ENCODE measurements at regions not wholly inside any gene's neighbourhood (a gene's known extent, or its start where the extent isn't known, plus 50 kb on each side); places are given as distances from the start of the nearest gene placed in this dataset.
A peak's percentile ranks its signal among the peaks of the same experiment; 100 is the strongest.
"Not testable (repeated sequence)": the region's sequence is repeated elsewhere in the genome, so short reads cannot be mapped to it uniquely, and the experiment has no call there.

DNA sequence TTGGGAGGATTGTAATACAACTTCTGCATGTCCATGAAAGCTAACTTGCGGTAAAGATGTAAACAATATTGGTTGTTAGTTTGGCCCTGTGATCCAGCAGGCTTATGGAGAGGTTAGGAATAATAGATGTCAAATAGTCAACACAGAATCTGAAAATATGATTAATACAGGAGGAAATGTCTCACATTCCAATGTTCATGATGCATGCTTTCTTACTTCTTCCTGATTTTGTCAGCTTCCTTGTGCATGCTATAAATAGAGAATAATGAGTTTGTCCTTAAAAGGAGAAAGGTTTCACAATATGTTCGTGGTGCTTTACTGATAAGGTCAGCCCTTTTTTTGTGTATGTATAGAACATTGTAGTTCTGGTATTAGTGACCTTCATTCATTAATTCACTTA, 136.7 kb downstream of the MMUT start:
- DNase-seq (ENCODE audit: low read depth in 1 of 2, low spot score in 1 of 2): no peak
- TF ChIP-seq JUND (IDR thresholded peaks at IDR 0.05; ENCODE audit: low read depth): no peak
- in situ Hi-C loops (cut with HindIII; ENCODE audit: low pct_unique_long_range_greater_than_20kb, low sequenced_read_pairs): no loop called here

DNA sequence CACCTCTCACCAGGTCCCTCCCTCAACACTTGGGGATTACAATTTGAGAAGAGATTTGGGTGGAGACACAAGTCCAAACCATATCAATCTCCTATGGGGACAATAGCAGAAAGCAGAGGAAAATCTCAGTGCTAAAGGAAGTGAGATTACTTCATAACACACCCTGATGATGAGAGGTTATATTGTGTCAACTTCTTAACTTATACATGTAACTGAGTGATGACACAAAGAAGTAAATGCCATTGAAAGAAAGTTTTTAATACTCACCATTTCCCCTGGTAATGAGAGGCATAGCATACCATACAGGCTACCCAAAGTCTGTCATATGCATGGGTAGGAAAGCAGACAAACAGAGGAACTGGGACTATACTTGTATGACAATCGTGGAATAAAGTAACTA, 137.2 kb downstream of the MMUT start:
- no peak for TF ChIP-seq JUND (IDR thresholded peaks at IDR 0.05; ENCODE audit: low read depth)

DNA sequence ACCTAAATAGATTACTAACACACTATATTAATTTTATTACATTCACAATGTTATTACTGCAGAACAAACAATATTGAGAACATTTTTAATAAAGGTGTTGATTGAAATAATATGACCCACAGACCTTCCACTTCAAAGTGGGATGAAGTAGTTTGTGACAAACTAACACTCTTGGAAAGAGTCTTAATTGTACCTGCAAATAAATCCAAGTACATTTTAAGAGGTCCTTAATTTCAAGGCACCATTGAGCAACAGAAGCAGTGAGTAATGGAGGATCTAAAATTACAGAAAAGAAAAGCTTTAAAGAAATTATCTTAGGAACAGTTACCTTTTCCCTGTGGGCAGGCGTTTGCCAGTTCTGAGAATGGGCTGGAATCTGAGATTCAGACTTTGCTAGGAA, 140.2 kb downstream of the MMUT start:
- no peak for DNase-seq (ENCODE audit: low read depth in 1 of 2, low spot score in 1 of 2)
- in situ Hi-C loops (cut with HindIII; ENCODE audit: low pct_unique_long_range_greater_than_20kb, low sequenced_read_pairs): no loop called here

More for the DNA sequence above, 137.2 kb downstream of the MMUT start:
- DNase-seq (ENCODE audit: low read depth in 1 of 2, low spot score in 1 of 2): no peak
- in situ Hi-C loops (cut with HindIII; ENCODE audit: low pct_unique_long_range_greater_than_20kb, low sequenced_read_pairs): no loop called here

DNA sequence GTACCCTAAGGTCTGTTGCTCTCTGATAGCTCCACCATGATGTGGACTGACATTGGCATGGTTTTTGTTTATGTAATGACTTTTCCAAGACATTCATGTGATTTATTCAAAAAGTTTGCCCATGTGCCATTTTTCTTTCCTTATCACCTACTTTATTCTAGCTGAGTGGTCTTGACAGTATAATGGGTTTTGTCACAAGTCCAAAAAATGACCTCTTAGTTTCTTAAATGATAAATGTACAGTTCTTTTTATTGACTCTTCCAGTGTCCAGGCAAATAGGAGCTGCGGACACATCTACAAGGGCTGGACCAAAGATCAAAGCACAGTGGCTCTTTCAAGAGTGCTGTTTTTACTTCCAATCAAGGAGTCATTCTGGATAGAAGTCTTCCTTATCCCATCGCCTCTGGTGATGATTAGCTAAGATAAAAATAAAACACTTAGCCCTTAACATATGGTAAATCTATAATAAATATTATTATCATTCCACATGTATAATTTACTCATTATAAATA, 141.4 kb downstream of the MMUT start:
- no peak for TF ChIP-seq JUND (IDR thresholded peaks at IDR 0.05; ENCODE audit: low read depth)
- in situ Hi-C loops (cut with HindIII; ENCODE audit: low pct_unique_long_range_greater_than_20kb, low sequenced_read_pairs): no loop called here
- DNase-seq (ENCODE audit: low read depth in 1 of 2, low spot score in 1 of 2): no peak

More for the DNA sequence above, 140.2 kb downstream of the MMUT start:
- TF ChIP-seq JUND (IDR thresholded peaks at IDR 0.05; ENCODE audit: low read depth): no peak

DNA sequence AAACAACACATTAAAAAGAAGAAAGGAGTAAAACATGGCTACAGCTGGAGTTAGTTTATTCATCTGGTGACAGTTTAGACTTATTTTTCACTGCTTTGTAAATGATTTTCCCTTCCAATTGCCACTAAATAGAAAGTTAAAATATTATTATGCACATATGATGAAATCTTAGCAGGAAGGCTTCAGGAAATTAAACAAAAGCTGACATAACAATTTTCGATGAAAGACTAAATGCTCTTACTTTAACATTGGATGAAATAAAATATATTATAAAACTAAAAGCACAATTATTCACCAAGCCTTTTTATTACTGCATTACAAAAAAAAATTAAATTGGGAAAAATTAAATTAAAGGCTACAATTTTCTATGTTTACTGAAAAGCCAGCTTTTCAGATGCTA, 158.0 kb downstream of the MMUT start:
- no peak for DNase-seq (ENCODE audit: low read depth in 1 of 2, low spot score in 1 of 2)
- in situ Hi-C loops (cut with HindIII; ENCODE audit: low pct_unique_long_range_greater_than_20kb, low sequenced_read_pairs): no loop called here
- TF ChIP-seq JUND (IDR thresholded peaks at IDR 0.05; ENCODE audit: low read depth): no peak

DNA sequence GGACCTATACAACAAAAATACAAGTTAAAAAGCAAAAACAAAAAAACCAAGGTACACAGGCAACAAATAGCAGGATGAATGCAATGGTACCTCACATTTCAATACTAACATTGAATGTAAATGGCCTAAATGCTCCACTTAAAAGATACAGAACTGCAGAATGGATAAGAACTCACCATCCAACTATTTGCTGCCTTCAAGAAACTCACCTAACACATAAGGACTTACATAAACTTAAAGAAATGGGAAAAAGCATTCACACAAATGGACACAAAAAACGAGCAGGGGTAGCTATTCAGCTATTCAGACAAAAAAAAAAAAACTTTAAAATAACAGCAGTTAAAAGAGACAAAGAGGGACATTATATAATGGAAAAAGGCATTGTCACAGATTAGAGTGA, 158.7 kb downstream of the MMUT start:
- in situ Hi-C loops (cut with HindIII; ENCODE audit: low pct_unique_long_range_greater_than_20kb, low sequenced_read_pairs); DNase-seq (ENCODE audit: low read depth in 1 of 2, low spot score in 1 of 2): not testable (repeated sequence)

DNA sequence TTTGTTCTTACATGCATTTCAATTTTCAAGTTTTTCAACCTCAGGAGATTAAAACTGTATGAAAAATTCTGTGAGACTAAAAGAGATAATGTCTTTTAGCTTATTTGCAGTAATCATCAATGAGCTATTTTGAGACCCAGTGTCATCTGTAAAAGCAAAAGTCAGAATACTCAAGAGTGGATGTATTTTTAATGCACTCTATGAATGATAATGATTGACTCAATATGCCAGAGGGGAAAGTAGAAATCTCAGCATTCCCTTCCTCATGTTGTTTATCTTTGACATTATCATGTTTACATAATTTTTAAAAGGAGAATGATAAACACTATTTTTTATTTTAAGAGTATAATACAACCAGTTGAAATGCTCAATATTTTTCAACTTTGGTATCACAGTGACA, 162.1 kb downstream of the MMUT start:
- TF ChIP-seq JUND (IDR thresholded peaks at IDR 0.05; ENCODE audit: low read depth): no peak
- DNase-seq (ENCODE audit: low read depth in 1 of 2, low spot score in 1 of 2): no peak
- in situ Hi-C loops (cut with HindIII; ENCODE audit: low pct_unique_long_range_greater_than_20kb, low sequenced_read_pairs): no loop called here

DNA sequence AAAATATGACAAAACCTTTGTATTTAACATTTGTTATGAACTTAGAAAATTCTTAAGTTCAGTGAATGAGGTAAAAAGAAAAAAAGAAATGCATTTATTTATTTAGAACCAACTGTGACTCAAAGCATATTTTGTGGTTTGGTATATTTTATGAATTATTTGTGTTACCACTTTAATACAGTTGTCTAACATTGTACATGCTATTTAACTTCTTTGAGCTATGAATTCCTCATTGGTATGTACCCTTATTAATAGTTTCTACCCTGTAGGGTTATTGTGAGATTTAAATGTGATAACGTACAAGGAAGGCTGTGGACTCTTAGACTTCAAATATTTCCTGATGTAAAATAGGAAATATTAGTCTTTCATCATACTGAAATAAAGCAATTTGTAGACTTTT, 162.6 kb downstream of the MMUT start:
- in situ Hi-C loops (cut with HindIII; ENCODE audit: low pct_unique_long_range_greater_than_20kb, low sequenced_read_pairs): no loop called here
- DNase-seq (ENCODE audit: low read depth in 1 of 2, low spot score in 1 of 2): no peak
- no peak for TF ChIP-seq JUND (IDR thresholded peaks at IDR 0.05; ENCODE audit: low read depth)

DNA sequence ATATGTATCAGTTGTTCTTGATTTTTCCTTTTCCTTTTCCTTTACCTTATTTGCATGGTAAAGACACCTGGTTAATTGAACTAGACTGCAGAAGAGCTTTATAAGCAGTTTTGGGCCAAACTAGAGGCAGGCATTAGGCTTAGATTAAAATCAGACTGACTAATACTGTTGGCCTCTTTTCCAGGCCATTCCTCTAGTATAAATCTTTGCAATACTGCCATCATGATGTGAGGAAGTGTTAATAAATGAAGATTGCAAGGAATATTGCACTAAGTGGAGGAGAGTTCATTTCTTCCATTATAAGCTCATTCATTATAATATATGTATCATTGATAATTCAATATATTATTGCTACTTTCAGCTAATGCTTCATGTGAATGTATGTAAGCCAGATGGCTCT, 163.8 kb downstream of the MMUT start:
- in situ Hi-C loops (cut with HindIII; ENCODE audit: low pct_unique_long_range_greater_than_20kb, low sequenced_read_pairs): no loop called here
- DNase-seq (ENCODE audit: low read depth in 1 of 2, low spot score in 1 of 2): no peak
- TF ChIP-seq JUND (IDR thresholded peaks at IDR 0.05; ENCODE audit: low read depth): no peak

DNA sequence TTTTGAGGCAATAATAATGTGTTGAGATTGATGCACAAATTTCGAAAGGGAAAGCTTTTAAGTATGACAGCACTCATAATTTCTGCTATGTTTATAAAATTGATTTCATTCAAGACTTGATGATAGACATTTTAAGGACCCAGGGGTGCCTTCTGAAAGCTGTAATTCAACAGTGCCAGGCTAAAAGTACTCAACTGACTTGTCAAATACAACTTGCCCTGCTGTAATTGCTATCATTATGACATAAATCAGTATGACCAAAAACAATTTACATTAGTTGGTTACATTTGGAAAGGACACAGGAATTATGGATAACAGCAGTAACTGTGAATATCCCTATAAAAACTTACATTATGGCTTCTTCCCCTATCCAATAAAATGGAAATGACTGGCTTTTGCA, 178.9 kb downstream of the MMUT start:
- no peak for DNase-seq (ENCODE audit: low read depth in 1 of 2, low spot score in 1 of 2)
- TF ChIP-seq JUND (IDR thresholded peaks at IDR 0.05; ENCODE audit: low read depth): no peak
- in situ Hi-C loops (cut with HindIII; ENCODE audit: low pct_unique_long_range_greater_than_20kb, low sequenced_read_pairs): no loop called here

DNA sequence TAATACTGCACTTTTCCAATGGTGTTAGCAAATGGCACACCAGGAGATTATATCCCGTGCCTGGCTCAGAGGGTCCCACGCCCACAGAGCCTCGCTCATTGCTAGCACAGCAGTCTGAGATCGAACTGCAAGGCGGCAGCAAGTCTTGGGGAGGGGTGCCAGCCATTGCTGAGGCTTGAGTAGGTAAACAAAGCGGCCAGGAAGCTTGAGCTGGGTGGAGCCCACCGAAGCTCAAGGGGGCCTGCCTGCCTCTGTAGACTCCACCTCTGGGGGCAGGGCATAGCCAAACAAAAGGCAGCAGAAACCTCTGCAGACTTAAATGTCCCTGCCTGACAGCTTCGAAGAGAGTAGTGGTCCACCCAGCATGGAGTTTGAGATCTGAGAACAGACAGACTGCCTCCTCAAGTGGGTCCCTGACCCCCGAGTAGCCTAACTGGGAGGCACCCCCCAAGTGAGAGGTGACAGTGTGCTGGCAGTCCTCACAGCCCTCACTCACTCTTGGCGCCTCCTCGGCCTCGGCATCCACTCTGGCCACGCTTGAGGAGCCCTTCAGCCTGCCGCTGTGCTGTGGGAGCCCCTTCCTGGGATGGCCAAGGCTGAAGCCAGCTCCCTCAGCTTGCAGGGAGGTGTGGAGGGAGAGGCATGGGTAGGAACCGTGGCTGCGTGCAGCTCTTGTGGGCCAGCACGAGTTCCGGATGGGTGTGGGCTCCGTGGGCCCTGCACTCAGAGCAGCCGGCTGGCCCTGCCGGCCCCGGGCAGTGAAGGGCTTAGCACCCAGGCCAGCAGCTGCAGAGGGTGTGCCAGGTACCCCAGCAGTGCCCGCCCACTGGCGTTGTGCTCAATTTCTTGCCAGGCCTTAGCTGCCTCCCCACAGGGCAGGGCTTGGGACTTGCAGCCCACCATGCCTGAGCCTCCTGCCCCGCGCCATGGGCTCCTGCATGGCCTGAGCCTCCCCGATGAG, 188.0 kb downstream of the MMUT start:
- in situ Hi-C loops (cut with HindIII; ENCODE audit: low pct_unique_long_range_greater_than_20kb, low sequenced_read_pairs); DNase-seq (ENCODE audit: low read depth in 1 of 2, low spot score in 1 of 2): not testable (repeated sequence)

DNA sequence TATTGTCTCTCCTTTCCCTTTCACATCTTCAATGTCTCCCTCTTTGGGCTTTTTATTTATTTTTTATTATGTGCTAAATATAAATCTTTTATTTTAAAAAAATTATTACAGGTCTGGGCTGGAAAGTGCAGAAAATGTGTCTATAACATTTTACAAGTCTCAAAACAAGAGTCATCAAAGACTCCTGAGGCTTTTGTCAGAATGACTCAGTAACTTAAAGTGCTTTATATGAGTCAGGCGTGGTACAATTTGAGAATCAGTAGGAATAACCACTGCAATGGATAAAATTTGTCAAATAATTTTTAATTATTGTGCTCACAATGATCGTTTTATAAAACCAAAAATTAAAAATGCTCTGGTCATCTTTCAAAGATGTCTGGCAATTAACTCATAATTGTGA, 193.9 kb downstream of the MMUT start:
- DNase-seq (ENCODE audit: low read depth in 1 of 2, low spot score in 1 of 2): no peak
- TF ChIP-seq JUND (IDR thresholded peaks at IDR 0.05; ENCODE audit: low read depth): no peak

DNA sequence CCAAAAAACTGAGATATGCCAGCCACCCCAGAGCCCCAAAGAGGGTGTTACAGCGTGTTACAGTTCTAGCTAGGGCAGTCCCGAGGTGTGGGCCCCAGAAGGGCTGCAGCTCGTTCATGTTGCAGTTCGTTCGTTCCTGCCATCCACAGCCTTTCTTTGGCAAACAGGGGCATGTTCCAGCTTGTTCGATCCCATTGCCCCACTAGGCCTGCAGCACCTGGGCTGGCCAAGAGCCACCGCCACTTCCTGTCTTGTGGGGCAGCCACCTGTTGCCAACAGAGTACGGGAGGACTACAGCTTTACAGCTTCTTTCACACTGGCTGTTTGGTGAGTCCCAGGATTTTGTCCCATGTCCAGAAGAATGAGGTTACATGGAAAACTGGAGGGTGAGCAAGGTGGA, 198.1 kb downstream of the MMUT start:
- in situ Hi-C loops (cut with HindIII; ENCODE audit: low pct_unique_long_range_greater_than_20kb, low sequenced_read_pairs): no loop called here
- TF ChIP-seq JUND (IDR thresholded peaks at IDR 0.05; ENCODE audit: low read depth): no peak
- peak in 1 of 2 experiments; percentile 47 for DNase-seq (ENCODE audit: low read depth in 1 of 2, low spot score in 1 of 2)

More for the DNA sequence above, 193.9 kb downstream of the MMUT start:
- in situ Hi-C loops (cut with HindIII; ENCODE audit: low pct_unique_long_range_greater_than_20kb, low sequenced_read_pairs): no loop called here

All from T47D (cell line).